GM18505 (cell line): ENCODE measurements at regions not wholly inside any gene's neighbourhood (a gene's known extent, or its start where the extent isn't known, plus 50 kb on each side); places are given as distances from the start of the nearest gene placed in this dataset.
A peak's percentile ranks its signal among the peaks of the same experiment; 100 is the strongest.

Experiments used
- ATAC-seq: cut with Tn5 transposase; IDR thresholded peaks from one replicate; pipeline ENCODE4 v1.9.1; 2021; ENCODE audit not compliant: unreplicated experiment
- POLR2A ChIP-seq: IDR thresholded peaks from 4 replicates; pipeline ENCODE4 v1.6.1; 2011; ENCODE audit warnings: borderline replicate concordance; ENCODE audit not compliant: insufficient read depth, insufficient read length; ENCODE audit errors: extremely low read depth

- ATAC-seq, result no peak
- TF ChIP-seq POLR2A, result no peak
Measured at GRCh38 chr4:83819582-83819981, 283.7 kb downstream of the GPAT3 start.

DNA sequence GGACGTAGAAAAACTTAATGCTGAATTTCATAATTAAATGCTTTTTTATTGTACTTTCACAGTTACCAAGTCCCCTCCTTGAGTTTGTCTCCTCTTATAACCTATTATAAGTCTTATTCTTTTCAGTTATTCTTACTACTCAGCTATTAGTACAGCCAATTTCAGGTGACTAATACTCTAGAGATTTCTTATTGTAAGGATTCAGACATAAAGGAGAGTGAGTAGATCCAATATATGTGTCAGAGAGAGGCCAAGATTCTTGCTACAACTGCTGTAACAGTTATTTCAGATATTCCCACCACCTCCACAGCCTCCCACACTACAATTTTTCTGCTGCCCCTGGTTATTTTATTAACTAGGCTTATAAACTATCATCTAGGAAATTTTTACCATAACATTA lies 274.5 kb downstream of the GPAT3 start:
- no peak for TF ChIP-seq POLR2A
- ATAC-seq, result no peak

DNA sequence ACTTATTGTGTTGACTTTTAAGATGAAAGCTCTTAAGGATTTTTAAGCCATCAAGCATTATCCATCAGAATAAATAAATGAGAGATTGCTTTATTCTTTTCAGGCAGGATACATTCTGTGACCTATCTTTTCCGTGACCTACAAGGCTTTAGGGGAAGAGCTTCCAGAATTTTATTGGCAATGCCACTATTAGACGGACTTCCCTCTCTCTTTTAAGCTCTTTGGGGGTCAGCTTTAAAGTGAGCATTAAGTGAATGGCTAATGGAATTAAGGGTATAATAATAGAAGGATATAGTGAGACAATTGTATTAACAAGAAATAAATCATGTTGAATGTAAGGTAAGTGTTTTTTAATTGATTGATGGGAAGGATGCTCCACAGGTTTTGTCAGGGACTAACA lies 273.7 kb downstream of the GPAT3 start:
- TF ChIP-seq POLR2A, result no peak
- ATAC-seq, result no peak

DNA sequence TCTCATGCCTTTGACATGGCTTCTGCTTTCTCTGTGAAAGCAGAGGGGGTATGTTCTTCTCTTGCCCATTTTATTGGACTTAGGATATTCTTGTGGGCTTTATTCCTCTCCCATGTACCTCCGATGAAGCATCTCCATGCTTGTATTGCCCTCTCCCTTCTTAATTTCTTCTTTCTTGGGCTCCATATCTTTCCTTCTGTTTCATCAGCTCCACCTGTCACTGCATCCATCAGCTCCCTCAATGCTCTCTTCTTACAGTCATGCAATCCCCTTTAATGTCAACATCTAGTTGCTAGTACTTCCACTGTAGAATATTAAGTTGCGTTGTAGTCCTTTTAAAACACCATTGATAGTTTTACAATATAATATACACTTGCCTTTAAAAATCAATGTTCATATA lies 257.6 kb downstream of the GPAT3 start:
- no peak for TF ChIP-seq POLR2A
- ATAC-seq, result no peak

- no peak for ATAC-seq
Measured at GRCh38 chr4:83785891-83786290, 250.0 kb downstream of the GPAT3 start.

GRCh38 chr4:83783215-83783614 lies 247.3 kb downstream of the GPAT3 start:
- ATAC-seq, result no peak
- no peak for TF ChIP-seq POLR2A

More at GRCh38 chr4:83785891-83786290, 250.0 kb downstream of the GPAT3 start:
- TF ChIP-seq POLR2A, result no peak

GRCh38 chr4:83782591-83782990 lies 246.7 kb downstream of the GPAT3 start:
- no peak for TF ChIP-seq POLR2A
- no peak for ATAC-seq

DNA sequence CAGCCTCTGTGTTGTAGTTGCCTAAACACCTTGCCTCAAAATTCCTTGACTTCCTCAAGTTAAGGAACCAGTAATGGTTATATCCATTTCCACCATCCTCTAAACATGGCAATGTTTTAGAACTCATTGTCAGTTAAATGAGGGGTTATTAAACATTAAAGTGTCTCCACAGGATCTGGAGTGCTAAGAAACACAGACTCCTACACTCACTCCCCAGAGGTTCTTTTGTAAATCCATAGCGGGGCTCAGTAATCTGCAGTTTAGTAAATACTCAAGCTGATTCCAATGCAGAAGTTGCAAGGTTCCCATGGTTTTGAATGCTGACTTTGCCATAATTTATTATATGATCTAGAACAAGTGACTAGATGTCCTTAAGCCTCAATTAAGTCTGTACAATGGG lies 245.5 kb downstream of the GPAT3 start:
- ATAC-seq, result no peak
- no peak for TF ChIP-seq POLR2A

DNA sequence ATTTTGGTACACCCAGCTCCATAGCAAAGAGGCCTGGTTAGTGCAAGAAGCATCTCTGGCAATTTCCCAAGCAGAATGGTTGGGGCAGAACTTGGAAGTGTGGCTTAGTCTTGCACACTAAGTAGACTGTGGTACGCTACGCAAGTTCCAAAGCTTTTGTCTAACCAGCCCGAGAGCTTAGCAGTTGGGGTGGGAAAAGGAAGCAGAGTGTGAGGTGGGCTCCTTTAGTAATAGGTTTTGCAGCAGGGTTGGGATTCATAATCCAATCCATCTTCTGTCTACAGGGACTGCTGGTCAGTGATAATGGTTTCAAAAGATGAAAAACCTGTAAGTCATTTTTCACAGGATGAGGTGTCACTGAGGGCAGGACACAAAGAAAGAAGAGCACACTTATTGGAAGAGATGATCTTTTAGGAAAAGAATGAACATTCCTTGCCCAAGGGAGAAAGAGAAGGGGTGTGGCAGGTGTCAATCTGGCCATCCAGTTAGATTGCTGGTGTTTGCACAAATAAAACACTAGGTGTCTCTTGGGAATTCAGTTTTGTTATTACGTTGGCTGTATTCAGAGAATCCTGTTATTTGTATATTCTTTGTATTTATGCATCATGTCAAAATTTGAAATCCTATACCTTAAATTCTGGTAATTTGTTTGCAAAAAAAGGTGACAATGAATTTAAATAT lies 244.3 kb downstream of the GPAT3 start:
- no peak for ATAC-seq

DNA sequence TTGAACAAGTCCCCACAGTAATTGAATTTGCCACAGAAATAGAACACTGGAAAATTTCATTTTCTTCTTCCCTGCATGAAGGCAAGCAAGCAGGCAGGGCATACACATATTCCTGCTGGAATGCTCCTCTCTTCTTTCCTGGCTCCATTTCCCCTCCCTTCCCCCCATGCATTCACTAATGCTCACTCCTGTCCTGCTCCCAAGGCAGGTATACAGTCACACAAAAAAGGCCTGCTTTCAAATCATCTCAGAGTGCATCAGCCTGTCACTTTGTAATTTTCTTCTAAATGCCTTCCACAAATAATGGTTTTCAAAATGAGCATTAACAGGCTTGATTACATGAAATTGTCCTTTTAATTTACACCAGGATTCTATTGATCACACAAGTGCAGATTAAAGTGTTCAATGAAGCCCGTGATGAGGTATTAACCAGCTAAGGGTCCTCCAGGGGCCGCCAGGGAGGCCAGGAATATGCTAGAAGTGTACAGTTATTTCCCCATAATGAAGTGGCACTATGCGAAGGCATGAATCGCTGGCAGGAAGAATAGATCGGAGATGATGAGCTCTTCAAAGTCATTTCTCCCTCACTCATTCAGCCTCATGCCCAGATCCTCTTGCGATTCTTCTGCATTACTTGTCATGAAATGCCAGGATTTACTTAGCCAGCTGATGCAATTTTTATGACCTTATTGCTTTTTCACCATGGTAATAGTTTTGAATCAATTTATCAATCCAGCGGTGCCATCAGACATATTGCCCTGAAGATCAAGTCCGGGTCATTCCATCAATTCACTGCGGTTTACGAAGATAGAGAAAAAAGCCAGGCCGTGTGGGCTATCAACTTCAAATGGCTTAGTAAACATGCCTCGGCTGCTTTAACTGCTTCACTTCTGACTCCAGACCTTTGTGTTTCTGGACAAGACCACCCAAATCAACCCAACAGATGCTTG lies 243.5 kb downstream of the GPAT3 start:
- no peak for TF ChIP-seq POLR2A
- ATAC-seq, result no peak

More for the DNA sequence above, 244.3 kb downstream of the GPAT3 start:
- TF ChIP-seq POLR2A, result no peak

DNA sequence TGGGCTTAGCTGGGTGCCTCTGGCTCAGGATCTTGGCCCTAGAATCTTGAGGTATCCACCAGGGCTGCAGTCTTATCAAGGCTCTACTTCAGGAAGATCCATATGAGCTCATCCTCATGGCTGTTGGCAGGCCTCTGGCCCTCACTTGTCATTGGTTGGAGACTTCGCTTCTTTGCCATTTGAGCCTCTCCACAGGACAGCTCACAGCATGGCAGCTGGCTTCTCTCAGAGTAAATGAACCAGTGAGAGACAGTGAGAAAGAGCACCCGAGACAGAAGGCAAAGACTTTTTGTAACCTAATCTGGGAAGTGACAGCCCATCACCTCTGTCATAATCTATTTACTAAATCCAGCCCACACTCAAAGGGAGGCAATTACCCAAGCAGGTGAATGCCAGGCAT lies 236.8 kb downstream of the GPAT3 start:
- ATAC-seq, result no peak
- no peak for TF ChIP-seq POLR2A

DNA sequence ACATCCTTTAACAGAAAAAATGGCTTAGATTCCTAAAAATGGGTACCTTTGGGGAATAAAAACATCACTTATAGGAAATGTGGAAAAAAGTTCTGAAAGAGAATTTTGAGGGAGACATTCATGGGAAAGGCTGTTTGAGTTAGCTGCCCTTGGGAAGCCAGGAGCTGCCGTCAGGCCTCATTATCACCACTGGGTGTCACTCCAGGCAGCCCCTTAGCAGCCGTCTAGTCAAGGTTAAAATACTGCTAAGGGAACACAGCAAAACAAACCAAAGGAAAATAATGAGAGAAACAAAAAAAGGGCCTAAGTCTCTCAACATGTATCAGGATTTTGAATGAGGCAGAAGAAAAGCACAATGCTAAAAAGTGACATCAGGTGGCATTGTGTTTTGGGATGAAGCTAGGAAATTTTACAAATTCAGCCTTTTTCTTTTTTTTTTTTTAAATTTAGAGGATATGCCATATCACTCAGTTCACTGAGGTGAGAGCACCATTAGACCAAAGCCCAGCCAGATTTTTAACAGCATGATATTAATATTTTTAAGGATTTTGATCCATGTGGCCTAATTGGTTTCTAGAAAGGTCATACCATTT lies 235.3 kb downstream of the GPAT3 start:
- no peak for TF ChIP-seq POLR2A
- ATAC-seq, result peak; percentile 52

DNA sequence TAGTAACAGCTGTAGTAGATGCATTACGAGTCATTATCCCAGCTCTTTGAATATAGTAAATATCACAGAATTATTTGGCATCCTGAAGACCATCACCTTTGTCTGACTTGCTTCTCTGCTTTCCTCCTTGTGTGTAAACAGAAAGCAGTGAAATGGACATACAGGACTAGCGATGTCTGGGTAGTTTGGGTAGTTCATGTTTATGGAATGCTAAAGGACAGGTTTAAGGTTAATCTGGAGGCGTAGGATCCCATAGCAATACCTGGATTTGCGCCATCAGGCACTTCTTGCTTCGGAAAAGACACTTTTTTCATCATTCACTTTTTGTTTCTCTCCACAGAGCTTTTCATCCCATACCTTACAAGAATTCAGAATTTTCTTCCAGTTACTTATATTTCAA lies 232.2 kb downstream of the GPAT3 start:
- no peak for TF ChIP-seq POLR2A
- no peak for ATAC-seq
